Type B pancreatic cell (in vitro differentiated cells): ENCODE measurements at regions not wholly inside any gene's neighbourhood (a gene's known extent, or its start where the extent isn't known, plus 50 kb on each side); places are given as distances from the start of the nearest gene placed in this dataset.

Experiments
- DNase-seq: peaks from one replicate; pipeline ENCODE4 v3.0.0; 2021; ENCODE audit warnings: mixed read lengths; ENCODE audit not compliant: unreplicated experiment; ENCODE audit errors: extremely low spot score
- H3K27ac Mint-ChIP-seq: 2 replicates; pipeline ENCODE4 v1.8.0; 2021; ENCODE audit warnings: mild to moderate bottlenecking, mixed read lengths
- H3K27me3 Mint-ChIP-seq: 2 replicates; pipeline ENCODE4 v1.8.0; 2021; ENCODE audit warnings: mixed read lengths
- H3K36me3 Mint-ChIP-seq: 2 replicates; pipeline ENCODE4 v1.8.0; 2021; ENCODE audit warnings: mixed read lengths
- H3K4me1 Mint-ChIP-seq: one replicate; pipeline ENCODE4 v1.8.0; 2021; ENCODE audit warnings: mixed read lengths; ENCODE audit not compliant: unreplicated experiment
- H3K4me3 Mint-ChIP-seq: 2 replicates; pipeline ENCODE4 v1.8.0; 2021; ENCODE audit warnings: mild to moderate bottlenecking, mixed read lengths
- H3K9me3 Mint-ChIP-seq: 2 replicates; pipeline ENCODE4 v1.8.0; 2021; ENCODE audit warnings: mixed read lengths
- TF ChIP-seq, protein P1 (sequence below): fragments of 200-600 bp; sonication (generic); conservative IDR thresholded peaks from 2 replicates; pipeline ENCODE4 v1.5.0; 2021; ENCODE audit warnings: antibody characterized with exemption, mild to moderate bottlenecking

DNA sequence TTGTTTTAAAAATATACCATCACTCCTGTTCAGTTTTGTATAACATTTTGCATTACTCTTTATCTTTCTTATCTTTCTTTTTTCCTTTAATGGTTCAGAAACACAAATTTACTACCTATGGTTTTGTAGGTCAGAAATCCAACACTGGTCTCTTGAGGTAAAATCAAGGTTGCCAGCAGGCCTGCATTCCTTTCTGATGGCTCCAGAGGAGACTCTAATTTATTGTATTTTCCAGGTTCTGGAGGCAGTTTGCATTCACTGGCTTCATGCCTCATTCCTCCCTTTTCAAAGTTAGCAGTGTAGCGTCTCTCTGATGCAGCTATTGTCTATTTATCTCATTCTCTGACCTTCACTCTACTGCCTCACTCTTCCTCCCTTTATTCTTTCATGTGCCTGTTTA lies 767.4 kb downstream of the SLITRK6 start:
- no peak for DNase-seq
- H3K27ac Mint-ChIP-seq, result no peak overlapping the region
- no peak overlapping the region for H3K4me3 Mint-ChIP-seq
- H3K4me1 Mint-ChIP-seq, result peaks cover 9% of the 10 kb centered on the region
- H3K27me3 Mint-ChIP-seq, result no peaks in the 10 kb centered on the region
- peaks cover 13% of the 10 kb centered on the region for H3K9me3 Mint-ChIP-seq
- H3K36me3 Mint-ChIP-seq, result no peaks in the 10 kb centered on the region
- TF ChIP-seq, protein P1, sequence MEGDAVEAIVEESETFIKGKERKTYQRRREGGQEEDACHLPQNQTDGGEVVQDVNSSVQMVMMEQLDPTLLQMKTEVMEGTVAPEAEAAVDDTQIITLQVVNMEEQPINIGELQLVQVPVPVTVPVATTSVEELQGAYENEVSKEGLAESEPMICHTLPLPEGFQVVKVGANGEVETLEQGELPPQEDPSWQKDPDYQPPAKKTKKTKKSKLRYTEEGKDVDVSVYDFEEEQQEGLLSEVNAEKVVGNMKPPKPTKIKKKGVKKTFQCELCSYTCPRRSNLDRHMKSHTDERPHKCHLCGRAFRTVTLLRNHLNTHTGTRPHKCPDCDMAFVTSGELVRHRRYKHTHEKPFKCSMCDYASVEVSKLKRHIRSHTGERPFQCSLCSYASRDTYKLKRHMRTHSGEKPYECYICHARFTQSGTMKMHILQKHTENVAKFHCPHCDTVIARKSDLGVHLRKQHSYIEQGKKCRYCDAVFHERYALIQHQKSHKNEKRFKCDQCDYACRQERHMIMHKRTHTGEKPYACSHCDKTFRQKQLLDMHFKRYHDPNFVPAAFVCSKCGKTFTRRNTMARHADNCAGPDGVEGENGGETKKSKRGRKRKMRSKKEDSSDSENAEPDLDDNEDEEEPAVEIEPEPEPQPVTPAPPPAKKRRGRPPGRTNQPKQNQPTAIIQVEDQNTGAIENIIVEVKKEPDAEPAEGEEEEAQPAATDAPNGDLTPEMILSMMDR, result no peak

DNA sequence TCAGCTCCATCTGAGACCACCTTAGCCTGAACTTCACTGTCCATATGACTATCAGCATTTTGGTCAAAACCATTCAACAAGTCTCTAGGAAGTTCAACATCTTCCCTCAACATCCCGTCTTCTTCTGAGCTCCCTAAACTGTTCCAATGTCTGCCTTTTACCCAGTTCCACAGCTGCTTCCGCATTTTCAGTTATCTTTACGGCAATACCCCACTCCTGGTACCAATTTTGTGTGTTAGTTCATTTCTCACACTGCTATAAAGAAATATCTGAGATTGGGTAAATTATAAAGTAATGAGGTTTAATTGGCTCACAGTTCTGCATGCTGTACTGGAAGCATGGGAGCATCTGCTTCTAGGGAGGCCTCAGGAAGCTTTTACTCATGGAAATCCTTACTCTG lies 771.2 kb downstream of the SLITRK6 start:
- peaks cover 11% of the 10 kb centered on the region for H3K9me3 Mint-ChIP-seq
- no peaks in the 10 kb centered on the region for H3K36me3 Mint-ChIP-seq
- TF ChIP-seq, protein P1, result no peak
- H3K4me1 Mint-ChIP-seq, result peaks cover 9% of the 10 kb centered on the region
- DNase-seq, result no peak
- H3K27ac Mint-ChIP-seq, result no peak overlapping the region
- H3K27me3 Mint-ChIP-seq, result no peaks in the 10 kb centered on the region
- H3K4me3 Mint-ChIP-seq, result no peak overlapping the region

DNA sequence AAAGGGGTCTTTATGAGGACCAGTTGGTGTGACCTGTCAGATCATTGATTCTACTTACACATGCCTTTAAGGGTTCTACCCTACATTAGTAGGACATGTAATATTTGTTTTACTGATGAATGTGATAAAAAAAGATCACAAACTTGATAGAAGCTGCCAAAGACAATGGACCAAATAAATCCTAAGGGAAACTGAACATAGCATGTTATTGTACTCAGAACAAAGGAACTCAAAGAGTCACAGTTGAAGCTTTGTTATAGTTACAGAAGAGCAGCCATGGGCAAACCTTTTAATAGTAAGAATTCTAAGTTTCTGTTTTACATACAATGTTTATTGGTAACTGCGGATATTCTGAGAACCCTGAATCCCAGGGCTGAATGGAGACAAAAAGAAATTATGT lies 780.1 kb downstream of the SLITRK6 start:
- TF ChIP-seq, protein P1, result no peak
- H3K36me3 Mint-ChIP-seq, result no peaks in the 10 kb centered on the region
- no peaks in the 10 kb centered on the region for H3K9me3 Mint-ChIP-seq
- H3K27ac Mint-ChIP-seq, result no peak overlapping the region
- no peaks in the 10 kb centered on the region for H3K4me1 Mint-ChIP-seq
- DNase-seq, result no peak
- H3K27me3 Mint-ChIP-seq, result no peaks in the 10 kb centered on the region
- H3K4me3 Mint-ChIP-seq, result no peak overlapping the region

DNA sequence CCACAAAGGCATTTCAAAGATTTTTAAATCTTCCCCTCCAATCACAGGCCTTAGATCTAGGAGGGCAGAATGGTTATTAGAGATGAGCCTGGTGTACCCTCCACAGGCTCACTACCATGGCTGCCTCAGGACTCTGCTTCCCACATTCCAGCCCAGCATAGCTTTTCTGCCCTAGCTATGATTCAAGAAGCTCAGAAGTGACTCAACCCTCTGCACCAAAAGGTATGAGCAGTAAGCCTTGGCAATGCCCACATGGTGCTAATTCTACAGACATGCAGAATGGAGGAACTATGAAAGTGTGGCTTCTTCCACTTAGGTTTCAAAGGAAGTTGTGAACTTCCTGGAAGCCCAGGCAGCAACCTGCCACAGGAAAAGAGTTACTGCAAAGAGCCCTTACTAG lies 786.2 kb downstream of the SLITRK6 start:
- H3K4me1 Mint-ChIP-seq, result no peaks in the 10 kb centered on the region
- H3K27ac Mint-ChIP-seq, result no peak overlapping the region
- H3K36me3 Mint-ChIP-seq, result no peaks in the 10 kb centered on the region
- H3K9me3 Mint-ChIP-seq, result peaks cover 10% of the 10 kb centered on the region
- no peak overlapping the region for H3K4me3 Mint-ChIP-seq
- TF ChIP-seq, protein P1, result no peak
- no peak for DNase-seq
- H3K27me3 Mint-ChIP-seq, result no peaks in the 10 kb centered on the region

DNA sequence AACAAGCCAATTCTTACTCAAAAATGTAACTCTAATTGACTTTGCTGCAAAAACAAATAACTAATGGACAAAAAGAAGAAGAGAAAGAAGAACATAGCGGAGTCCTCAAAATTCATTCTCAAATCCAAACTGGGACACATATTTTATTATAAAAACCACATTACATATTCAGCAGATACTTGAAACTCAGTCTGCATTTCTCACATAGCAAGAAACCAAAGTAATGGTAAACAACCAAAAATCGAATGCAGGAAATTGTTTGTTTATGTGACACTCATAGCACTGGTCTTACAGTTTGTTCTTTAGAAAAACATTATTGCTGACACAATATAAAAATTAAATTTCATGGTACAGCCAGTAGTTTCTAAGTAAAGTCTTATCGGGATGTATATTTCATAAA lies 789.8 kb downstream of the SLITRK6 start:
- H3K4me1 Mint-ChIP-seq, result peaks cover 3% of the 10 kb centered on the region
- H3K27me3 Mint-ChIP-seq, result no peaks in the 10 kb centered on the region
- no peaks in the 10 kb centered on the region for H3K36me3 Mint-ChIP-seq
- TF ChIP-seq, protein P1, result no peak
- H3K27ac Mint-ChIP-seq, result no peak overlapping the region
- H3K9me3 Mint-ChIP-seq, result peaks cover 10% of the 10 kb centered on the region
- no peak overlapping the region for H3K4me3 Mint-ChIP-seq
- no peak for DNase-seq

DNA sequence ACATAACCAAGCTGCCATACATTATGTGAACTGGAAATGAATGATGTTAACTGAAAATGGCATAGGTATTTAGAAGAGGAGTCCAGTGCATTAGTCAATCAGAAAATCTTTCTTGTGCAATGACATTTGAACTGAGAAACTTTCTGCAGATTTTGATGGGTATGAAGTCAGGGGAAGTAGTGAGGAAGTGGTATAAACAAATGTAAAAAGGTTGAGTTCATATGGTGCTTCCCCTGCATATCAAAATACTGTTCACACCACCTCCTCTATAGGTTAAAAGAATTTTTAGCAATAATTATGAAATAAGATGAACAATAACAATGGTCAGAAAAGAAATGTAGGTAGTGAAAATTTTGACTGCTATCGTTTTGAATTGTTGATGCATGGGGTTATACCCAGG lies 800.0 kb downstream of the SLITRK6 start:
- Mint-ChIP-seq H3K27me3 (no peaks in the 10 kb centered on the region), H3K36me3 (no peaks in the 10 kb centered on the region), H3K27ac (no peak overlapping the region), H3K9me3 (no peaks in the 10 kb centered on the region), H3K4me1 (no peaks in the 10 kb centered on the region), H3K4me3 (no peak overlapping the region)
- TF ChIP-seq, protein P1, result no peak
- DNase-seq, result no peak
